ENCODE measurements at regions not wholly inside any gene's neighbourhood (a gene's known extent, or its start where the extent isn't known, plus 50 kb on each side); places are given as distances from the start of the nearest gene placed in this dataset.

GRCh38 chr16:73529303-73530012, 481.5 kb upstream of the ZFHX3 start:
- Mint-ChIP-seq H3K4me3 (ENCODE audit: low read depth) (no peak overlapping the region), H3K27ac (no peak overlapping the region), H3K4me1 (ENCODE audit: low read depth) (peaks cover 1% of the 10 kb centered on the region), H3K36me3 (ENCODE audit: insufficient read depth) (peaks cover 1% of the 10 kb centered on the region), H3K27me3 (peaks cover 48% of the 10 kb centered on the region), H3K9me3 (ENCODE audit: low read depth) (peaks cover 11% of the 10 kb centered on the region)
- TF ChIP-seq, protein P1, sequence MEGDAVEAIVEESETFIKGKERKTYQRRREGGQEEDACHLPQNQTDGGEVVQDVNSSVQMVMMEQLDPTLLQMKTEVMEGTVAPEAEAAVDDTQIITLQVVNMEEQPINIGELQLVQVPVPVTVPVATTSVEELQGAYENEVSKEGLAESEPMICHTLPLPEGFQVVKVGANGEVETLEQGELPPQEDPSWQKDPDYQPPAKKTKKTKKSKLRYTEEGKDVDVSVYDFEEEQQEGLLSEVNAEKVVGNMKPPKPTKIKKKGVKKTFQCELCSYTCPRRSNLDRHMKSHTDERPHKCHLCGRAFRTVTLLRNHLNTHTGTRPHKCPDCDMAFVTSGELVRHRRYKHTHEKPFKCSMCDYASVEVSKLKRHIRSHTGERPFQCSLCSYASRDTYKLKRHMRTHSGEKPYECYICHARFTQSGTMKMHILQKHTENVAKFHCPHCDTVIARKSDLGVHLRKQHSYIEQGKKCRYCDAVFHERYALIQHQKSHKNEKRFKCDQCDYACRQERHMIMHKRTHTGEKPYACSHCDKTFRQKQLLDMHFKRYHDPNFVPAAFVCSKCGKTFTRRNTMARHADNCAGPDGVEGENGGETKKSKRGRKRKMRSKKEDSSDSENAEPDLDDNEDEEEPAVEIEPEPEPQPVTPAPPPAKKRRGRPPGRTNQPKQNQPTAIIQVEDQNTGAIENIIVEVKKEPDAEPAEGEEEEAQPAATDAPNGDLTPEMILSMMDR (IDR thresholded peaks at IDR 0.05; ENCODE audit: unreplicated experiment): no peak
- DNase-seq (ENCODE audit: low spot score, unreplicated experiment): no peak

DNA sequence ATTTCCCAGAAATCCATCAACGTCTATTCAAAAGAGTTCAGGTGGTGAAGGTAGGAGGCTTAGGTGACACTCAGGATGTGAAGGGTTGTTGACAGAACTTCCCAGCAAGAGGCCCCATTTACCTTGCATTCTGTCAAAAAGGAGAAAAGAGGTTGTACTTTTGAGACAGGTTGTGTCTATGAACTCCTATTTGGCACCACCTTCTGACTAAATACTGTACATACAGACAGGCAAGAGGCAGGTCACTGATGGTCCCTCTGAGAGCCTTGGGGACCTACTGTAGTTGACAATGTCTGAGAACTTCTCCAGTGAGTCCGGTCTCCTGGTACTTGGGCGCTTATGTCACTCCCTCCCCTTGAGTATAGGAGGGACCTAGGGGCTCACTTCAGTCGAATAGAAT, 479.3 kb upstream of the ZFHX3 start:
- Mint-ChIP-seq H3K9me3 (ENCODE audit: low read depth) (peaks cover 2% of the 10 kb centered on the region), H3K27ac (no peak overlapping the region), H3K4me1 (ENCODE audit: low read depth) (peaks cover 1% of the 10 kb centered on the region), H3K27me3 (peaks cover 35% of the 10 kb centered on the region), H3K4me3 (ENCODE audit: low read depth) (no peak overlapping the region), H3K36me3 (ENCODE audit: insufficient read depth) (no peaks in the 10 kb centered on the region)
- no peak for DNase-seq (ENCODE audit: low spot score, unreplicated experiment)
- TF ChIP-seq, protein P1 (IDR thresholded peaks at IDR 0.05; ENCODE audit: unreplicated experiment): peak; percentile 22

- no peak overlapping the region for H3K27ac Mint-ChIP-seq
- H3K36me3 Mint-ChIP-seq (ENCODE audit: insufficient read depth): no peaks in the 10 kb centered on the region
- peaks cover 1% of the 10 kb centered on the region for H3K4me1 Mint-ChIP-seq (ENCODE audit: low read depth)
- H3K27me3 Mint-ChIP-seq: peaks cover 32% of the 10 kb centered on the region
- DNase-seq (ENCODE audit: low spot score, unreplicated experiment): no peak
- TF ChIP-seq, protein P1 (IDR thresholded peaks at IDR 0.05; ENCODE audit: unreplicated experiment): no peak
- H3K4me3 Mint-ChIP-seq (ENCODE audit: low read depth): no peak overlapping the region
- H3K9me3 Mint-ChIP-seq (ENCODE audit: low read depth): no peaks in the 10 kb centered on the region
Observed at GRCh38 chr16:73526011-73526804, 478.3 kb upstream of the ZFHX3 start.

DNA sequence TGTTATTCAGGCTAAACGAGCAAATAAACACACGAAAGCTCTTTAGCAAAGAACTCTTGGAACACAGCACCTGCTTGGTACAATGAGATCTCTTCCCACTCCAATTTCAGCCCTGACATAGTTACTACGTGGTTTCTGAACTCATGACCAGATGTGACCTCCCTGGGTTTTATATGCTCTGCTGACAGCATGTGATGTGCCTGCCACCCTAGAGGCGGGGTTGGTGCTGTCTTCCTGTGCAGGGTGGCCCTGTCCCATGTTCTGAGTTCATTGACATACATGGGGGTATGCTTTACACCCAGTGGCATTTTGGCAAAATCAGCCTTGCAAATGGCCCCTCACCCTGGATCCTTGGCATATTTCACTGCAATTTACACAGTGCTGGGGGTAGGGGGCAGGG, 475.3 kb upstream of the ZFHX3 start:
- Mint-ChIP-seq H3K27me3 (peaks cover 22% of the 10 kb centered on the region), H3K36me3 (ENCODE audit: insufficient read depth) (no peaks in the 10 kb centered on the region), H3K4me1 (ENCODE audit: low read depth) (peaks cover 1% of the 10 kb centered on the region), H3K9me3 (ENCODE audit: low read depth) (no peaks in the 10 kb centered on the region), H3K4me3 (ENCODE audit: low read depth) (no peak overlapping the region), H3K27ac (no peak overlapping the region)
- no peak for DNase-seq (ENCODE audit: low spot score, unreplicated experiment)
- TF ChIP-seq, protein P1 (IDR thresholded peaks at IDR 0.05; ENCODE audit: unreplicated experiment): no peak

DNA sequence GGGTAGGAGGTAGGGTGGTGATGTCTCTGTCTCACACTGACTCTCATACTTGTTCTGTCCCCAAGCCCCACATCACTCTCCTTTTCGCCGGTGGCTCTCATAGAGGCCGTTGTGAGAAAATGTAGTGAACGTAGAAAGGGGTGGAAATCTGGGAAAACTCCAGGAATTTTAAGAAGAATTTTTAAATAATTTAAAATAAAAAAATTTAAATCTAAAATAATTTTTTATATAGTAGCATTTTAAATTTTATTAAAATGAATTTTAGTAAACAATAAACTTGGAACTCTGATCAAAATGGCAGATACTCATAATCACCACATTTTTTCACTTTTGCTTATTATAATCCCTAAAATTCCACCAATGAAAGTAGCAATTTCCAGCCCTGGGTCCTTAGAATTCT, 473.6 kb upstream of the ZFHX3 start:
- H3K36me3 Mint-ChIP-seq (ENCODE audit: insufficient read depth): no peaks in the 10 kb centered on the region
- H3K27ac Mint-ChIP-seq: no peak overlapping the region
- H3K4me1 Mint-ChIP-seq (ENCODE audit: low read depth): peaks cover 1% of the 10 kb centered on the region
- H3K9me3 Mint-ChIP-seq (ENCODE audit: low read depth): peaks cover 4% of the 10 kb centered on the region
- TF ChIP-seq, protein P1 (IDR thresholded peaks at IDR 0.05; ENCODE audit: unreplicated experiment): no peak
- DNase-seq (ENCODE audit: low spot score, unreplicated experiment): no peak
- no peak overlapping the region for H3K4me3 Mint-ChIP-seq (ENCODE audit: low read depth)
- peaks cover 23% of the 10 kb centered on the region for H3K27me3 Mint-ChIP-seq
